Activated CD4-positive, alpha-beta T cell treated with anti-CD3 and anti-CD28 coated beads, Interleukin-2, amount 50 U/mL, for 24 hours (primary cell): ENCODE measurements at regions not wholly inside any gene's neighbourhood (a gene's known extent, or its start where the extent isn't known, plus 50 kb on each side); places are given as distances from the start of the nearest gene placed in this dataset.
"Not testable (repeated sequence)": the region's sequence is repeated elsewhere in the genome, so short reads cannot be mapped to it uniquely, and the experiment has no call there.

ENCODE experiments used
- DNase-seq, 2 donors: peaks; one replicate each; pipeline ENCODE4 v3.0.0-alpha.2; 2020; ENCODE audit warnings: low read depth in 1 of 2, low spot score in 1 of 2

DNA sequence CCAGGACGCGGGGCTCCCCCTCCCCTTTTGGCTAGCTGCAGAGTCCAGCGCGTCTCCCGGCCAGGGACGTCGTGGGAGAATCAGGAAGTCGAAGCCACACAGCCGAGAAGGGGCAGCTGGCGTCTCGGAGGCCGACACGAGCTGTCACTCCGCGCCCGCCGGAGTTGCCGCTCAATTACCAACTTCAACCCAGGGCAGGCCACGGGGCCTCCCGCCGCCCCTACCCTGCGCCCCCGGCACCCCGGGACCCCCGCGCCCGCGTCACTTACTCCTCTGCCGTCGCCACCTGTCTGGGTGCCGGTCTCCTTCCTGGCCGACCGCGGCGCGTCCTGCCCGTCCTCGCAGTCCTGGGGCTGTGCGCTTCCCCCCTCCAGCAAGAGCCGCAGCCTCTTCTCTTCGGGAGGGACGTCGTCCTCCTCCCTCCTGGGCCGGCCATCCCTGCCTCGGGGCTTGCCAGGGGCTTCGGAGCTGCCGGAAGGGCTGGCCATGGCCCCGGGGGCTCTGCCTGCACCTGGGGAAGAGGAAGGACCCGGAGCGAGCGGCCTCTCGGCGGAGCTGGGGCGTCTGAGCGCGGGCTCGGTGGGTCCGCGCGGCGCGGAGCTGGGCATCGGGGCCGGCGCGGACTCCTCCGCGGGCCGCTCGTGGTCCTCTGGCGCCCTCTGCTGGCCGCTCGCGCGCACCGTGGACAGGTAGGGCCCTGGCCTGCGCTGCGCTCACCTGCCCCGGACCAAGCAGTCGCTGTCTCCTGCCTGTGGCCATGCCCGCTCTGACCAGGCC, 65.6 kb upstream of the CLEC6A start:
- peak; percentile 45 to 86 for DNase-seq

DNA sequence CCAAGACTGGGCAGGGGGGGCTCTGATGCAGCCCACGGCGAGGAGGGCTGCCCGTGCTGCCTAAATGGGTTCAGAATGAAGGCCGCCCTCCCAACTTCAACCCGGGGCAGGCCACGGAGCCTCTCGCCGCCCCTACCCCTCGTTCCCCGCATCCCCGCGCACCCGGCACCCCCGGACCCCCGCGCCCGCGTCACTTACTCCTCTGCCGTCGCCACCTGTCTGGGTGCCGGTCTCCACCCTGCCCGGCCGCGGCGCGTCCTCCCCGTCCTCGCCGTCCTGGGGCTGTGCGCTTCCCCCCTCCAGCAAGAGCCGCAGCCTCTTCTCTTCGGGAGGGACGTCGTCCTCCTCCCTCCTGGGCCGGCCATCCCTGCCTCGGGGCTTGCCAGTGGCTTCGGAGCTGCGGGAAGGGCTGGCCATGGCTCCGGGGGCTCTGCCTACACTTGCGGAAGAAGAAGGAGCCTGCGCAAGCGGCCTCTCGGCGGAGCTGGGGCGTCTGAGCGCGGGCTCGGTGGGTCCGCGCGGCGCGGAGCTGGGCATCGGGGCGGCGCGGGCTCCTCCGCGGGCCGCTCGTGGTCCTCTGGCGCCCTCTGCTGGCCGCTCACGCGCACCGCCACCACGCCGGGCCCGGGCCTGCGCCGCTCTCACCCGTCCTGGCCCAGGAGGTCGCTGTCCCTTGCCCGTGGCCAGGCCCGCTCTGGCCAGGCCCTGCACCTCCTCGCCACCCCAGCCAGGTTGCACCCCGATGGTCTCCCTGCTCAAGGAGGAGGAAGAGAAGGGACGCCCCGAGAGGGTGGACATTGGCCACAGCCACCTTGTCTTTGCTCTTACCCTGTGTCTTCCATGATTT, 59.3 kb upstream of the CLEC6A start:
- peak; percentile 52 to 58 for DNase-seq

DNA sequence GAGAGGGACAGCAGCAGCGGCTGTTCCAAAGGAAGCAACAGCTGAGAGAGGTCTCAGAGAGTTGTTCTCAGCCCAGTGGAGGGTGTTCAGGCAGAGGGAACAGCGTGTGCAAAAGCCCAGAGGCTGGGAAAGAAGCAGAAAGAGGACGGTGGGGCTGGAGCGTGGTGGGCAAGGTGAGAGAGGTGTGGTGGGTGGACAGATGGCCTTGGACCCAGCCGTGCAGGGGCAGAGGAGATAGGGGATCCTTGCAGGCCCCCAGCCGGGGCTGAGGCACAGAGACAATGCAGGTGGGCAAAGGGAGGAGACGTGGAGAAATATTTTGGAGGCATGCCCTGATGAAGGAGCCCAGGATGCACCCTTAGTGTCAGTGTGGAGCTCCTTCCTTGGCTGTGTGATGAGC, 58.4 kb upstream of the CLEC6A start:
- not testable (repeated sequence) for DNase-seq

DNA sequence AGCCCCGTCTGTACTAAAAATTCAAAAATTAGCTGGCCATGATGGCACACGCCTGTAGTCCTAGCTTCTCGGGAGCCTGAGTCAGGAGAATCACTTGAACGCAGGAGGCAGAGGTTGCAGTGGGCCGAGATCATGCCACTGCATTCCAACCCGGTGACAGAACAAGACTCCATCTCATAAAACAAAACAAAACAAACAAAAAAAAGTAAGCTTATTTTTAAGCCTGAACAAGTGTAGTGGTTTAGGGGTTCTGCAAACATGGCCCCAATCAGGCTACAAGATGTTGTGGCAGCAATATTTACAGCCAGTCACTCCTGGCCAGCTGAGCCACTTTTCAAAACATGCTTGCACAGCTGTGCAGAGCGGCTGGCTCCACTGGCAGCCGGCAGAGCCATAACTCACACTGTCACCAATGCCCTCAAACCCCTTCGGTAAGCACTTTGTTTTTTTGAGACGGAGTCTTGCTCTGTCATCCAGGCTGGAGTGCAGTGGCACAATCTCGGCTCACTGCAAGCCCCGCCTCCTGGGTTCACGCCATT, 56.2 kb upstream of the CLEC6A start:
- not testable (repeated sequence) for DNase-seq

DNA sequence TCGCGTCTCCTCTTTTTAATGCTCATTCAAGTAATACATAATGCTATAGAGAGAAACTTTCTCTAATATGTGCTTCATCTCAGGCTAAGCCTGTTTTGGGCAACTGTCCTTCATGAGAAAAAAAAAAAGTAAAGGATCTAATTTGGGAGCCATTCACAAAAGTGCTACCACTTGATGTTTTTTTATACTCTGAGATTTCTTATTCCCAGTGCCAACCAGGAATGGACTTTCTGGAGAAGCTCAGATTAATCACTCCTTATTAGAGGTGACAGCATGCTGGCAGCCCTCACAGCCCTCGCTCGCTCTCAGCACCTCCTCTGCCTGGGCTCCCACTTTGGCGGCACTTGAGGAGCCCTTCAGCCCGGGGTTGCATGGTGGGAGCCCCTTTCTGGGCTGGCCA, 51.9 kb upstream of the CLEC6A start:
- not testable (repeated sequence) for DNase-seq

DNA sequence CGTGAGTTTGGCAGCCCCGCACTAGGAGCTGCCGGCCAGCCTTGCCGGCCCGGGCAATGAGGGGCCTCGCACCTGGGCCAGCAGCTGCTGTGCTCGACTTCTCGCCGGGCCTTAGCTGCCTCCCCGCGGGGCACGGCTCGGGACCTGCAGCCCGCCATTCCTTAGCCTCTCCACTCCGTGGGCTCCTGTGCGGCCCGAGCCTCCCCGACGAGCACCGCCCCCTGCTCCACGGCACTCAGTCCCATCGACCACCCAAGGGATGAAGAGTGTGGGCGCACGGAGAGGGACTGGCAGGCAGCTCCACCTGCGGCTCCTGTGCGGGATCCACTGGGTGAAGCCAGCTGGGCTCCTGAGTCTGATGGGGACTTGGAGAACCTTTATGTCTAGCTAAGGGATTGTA, 51.4 kb upstream of the CLEC6A start:
- not testable (repeated sequence) for DNase-seq
